Peyer's patch (tissue), 4 donors: ENCODE measurements at regions not wholly inside any gene's neighbourhood (a gene's known extent, or its start where the extent isn't known, plus 50 kb on each side); places are given as distances from the start of the nearest gene placed in this dataset.

ENCODE experiments used
- DNase-seq, 3 donors: peaks; one replicate each; pipeline ENCODE4 v3.0.0-alpha.2; 2017 to 2019
- H3K27ac ChIP-seq, 4 donors: fragments of 200-600 bp; sonication (generic); one replicate each; pipeline ENCODE4 v1.5.1; 2016 to 2019
- H3K27me3 ChIP-seq, 2 donors: fragments of 200-600 bp; sonication (generic); one replicate each; pipeline ENCODE4 v1.5.1; 2019
- H3K36me3 ChIP-seq, 3 donors: fragments of 200-600 bp; sonication (generic); one replicate each; pipeline ENCODE4 v1.5.1; 2016 to 2019
- H3K4me1 ChIP-seq, 4 donors: fragments of 200-600 bp; sonication (generic); one replicate each; pipeline ENCODE4 v1.5.1; 2016 to 2019
- H3K4me3 ChIP-seq, 4 donors: fragments of 200-600 bp; sonication (generic); 1 replicate in 3 of 4; 2 replicates in 1 of 4; pipeline ENCODE4 v1.5.1; 2016 to 2019; ENCODE audit warnings: mild to moderate bottlenecking in 1 of 4
- H3K9me3 ChIP-seq, 4 donors: fragments of 200-600 bp; sonication (generic); one replicate each; pipeline ENCODE4 v1.5.1; 2016 to 2019; ENCODE audit warnings: mild to moderate bottlenecking in 1 of 4
- CTCF ChIP-seq, 6 experiments: fragments of 450-650 bp in 4 of 6; fragments of 200-600 bp in 2 of 6; sonication (generic) in 1 of 6; IDR thresholded peaks; one replicate each; pipeline ENCODE4 v1.5.1; 2017 to 2019; ENCODE audit warnings: antibody characterized with exemption in 6 of 6, mild to moderate bottlenecking in 3 of 6, moderate library complexity in 1 of 6
- POLR2A ChIP-seq, 2 donors: fragments of 450-650 bp; IDR thresholded peaks; one replicate each; pipeline ENCODE4 v1.5.1; 2017; ENCODE audit warnings: antibody characterized with exemption in 2 of 2, mild to moderate bottlenecking in 2 of 2, moderate library complexity in 2 of 2

- no peak for DNase-seq
- no peaks in the 10 kb centered on the region for H3K27me3 ChIP-seq
- no peak overlapping the region for H3K4me3 ChIP-seq
- H3K4me1 ChIP-seq: no peaks in the 10 kb centered on the region
- H3K9me3 ChIP-seq: peaks cover 0 to 3% (median 0%) of the 10 kb centered on the region in 4 donors
- H3K36me3 ChIP-seq: no peaks in the 10 kb centered on the region
- H3K27ac ChIP-seq: no peak overlapping the region
- TF ChIP-seq CTCF (IDR thresholded peaks at IDR 0.05): no peak
- TF ChIP-seq POLR2A (IDR thresholded peaks at IDR 0.05): no peak
Measured at GRCh38 chr3:152754303-152754702, 80.6 kb upstream of the P2RY1 start.

GRCh38 chr3:152756807-152757206 lies 78.1 kb upstream of the P2RY1 start:
- no peaks in the 10 kb centered on the region for H3K9me3 ChIP-seq
- TF ChIP-seq CTCF (IDR thresholded peaks at IDR 0.05) (no peak), POLR2A (IDR thresholded peaks at IDR 0.05) (no peak)
- H3K36me3 ChIP-seq: no peaks in the 10 kb centered on the region
- H3K4me1 ChIP-seq: no peaks in the 10 kb centered on the region
- H3K27me3 ChIP-seq: no peaks in the 10 kb centered on the region
- no peak for DNase-seq
- no peak overlapping the region for H3K4me3 ChIP-seq
- no peak overlapping the region for H3K27ac ChIP-seq

- Histone ChIP-seq H3K36me3 (no peaks in the 10 kb centered on the region), H3K9me3 (no peaks in the 10 kb centered on the region), H3K27me3 (no peaks in the 10 kb centered on the region), H3K4me3 (no peak overlapping the region), H3K4me1 (no peaks in the 10 kb centered on the region), H3K27ac (no peak overlapping the region)
- TF ChIP-seq CTCF (IDR thresholded peaks at IDR 0.05) (no peak), POLR2A (IDR thresholded peaks at IDR 0.05) (no peak)
- no peak for DNase-seq
Measured at GRCh38 chr3:152760024-152760563, 74.8 kb upstream of the P2RY1 start.

GRCh38 chr3:152760591-152760990 lies 74.3 kb upstream of the P2RY1 start:
- no peaks in the 10 kb centered on the region for H3K36me3 ChIP-seq
- no peaks in the 10 kb centered on the region for H3K4me1 ChIP-seq
- no peak for DNase-seq
- H3K9me3 ChIP-seq: no peaks in the 10 kb centered on the region
- H3K27me3 ChIP-seq: no peaks in the 10 kb centered on the region
- TF ChIP-seq POLR2A (IDR thresholded peaks at IDR 0.05) (no peak), CTCF (IDR thresholded peaks at IDR 0.05) (no peak)
- no peak overlapping the region for H3K4me3 ChIP-seq
- no peak overlapping the region for H3K27ac ChIP-seq

GRCh38 chr3:152768478-152768877 lies 66.5 kb upstream of the P2RY1 start:
- Histone ChIP-seq H3K36me3 (no peaks in the 10 kb centered on the region), H3K4me3 (no peak overlapping the region), H3K4me1 (no peaks in the 10 kb centered on the region), H3K9me3 (no peaks in the 10 kb centered on the region), H3K27me3 (no peaks in the 10 kb centered on the region), H3K27ac (no peak overlapping the region)
- no peak for DNase-seq
- TF ChIP-seq POLR2A (IDR thresholded peaks at IDR 0.05) (no peak), CTCF (IDR thresholded peaks at IDR 0.05) (no peak)

GRCh38 chr3:152769523-152769922 lies 65.4 kb upstream of the P2RY1 start:
- H3K4me3 ChIP-seq: no peak overlapping the region
- no peak for DNase-seq
- no peaks in the 10 kb centered on the region for H3K4me1 ChIP-seq
- H3K9me3 ChIP-seq: no peaks in the 10 kb centered on the region
- H3K27ac ChIP-seq: no peak overlapping the region
- no peak for TF ChIP-seq CTCF (IDR thresholded peaks at IDR 0.05)
- no peak for TF ChIP-seq POLR2A (IDR thresholded peaks at IDR 0.05)
- no peaks in the 10 kb centered on the region for H3K27me3 ChIP-seq
- H3K36me3 ChIP-seq: no peaks in the 10 kb centered on the region
